ENCODE measurements at regions not wholly inside any gene's neighbourhood (a gene's known extent, or its start where the extent isn't known, plus 50 kb on each side); places are given as distances from the start of the nearest gene placed in this dataset.

GRCh38 chr5:58197875-58198274 lies 262.0 kb downstream of the PLK2 start:
- H3K4me1 ChIP-seq (ENCODE audit: control insufficient read depth in 1 of 2, low read depth in 2 of 2), result peaks cover 0 to 13% of the 10 kb centered on the region in 2 donors
- TF ChIP-seq, protein P1, sequence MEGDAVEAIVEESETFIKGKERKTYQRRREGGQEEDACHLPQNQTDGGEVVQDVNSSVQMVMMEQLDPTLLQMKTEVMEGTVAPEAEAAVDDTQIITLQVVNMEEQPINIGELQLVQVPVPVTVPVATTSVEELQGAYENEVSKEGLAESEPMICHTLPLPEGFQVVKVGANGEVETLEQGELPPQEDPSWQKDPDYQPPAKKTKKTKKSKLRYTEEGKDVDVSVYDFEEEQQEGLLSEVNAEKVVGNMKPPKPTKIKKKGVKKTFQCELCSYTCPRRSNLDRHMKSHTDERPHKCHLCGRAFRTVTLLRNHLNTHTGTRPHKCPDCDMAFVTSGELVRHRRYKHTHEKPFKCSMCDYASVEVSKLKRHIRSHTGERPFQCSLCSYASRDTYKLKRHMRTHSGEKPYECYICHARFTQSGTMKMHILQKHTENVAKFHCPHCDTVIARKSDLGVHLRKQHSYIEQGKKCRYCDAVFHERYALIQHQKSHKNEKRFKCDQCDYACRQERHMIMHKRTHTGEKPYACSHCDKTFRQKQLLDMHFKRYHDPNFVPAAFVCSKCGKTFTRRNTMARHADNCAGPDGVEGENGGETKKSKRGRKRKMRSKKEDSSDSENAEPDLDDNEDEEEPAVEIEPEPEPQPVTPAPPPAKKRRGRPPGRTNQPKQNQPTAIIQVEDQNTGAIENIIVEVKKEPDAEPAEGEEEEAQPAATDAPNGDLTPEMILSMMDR (IDR thresholded peaks at IDR 0.05), result no peak
- H3K36me3 ChIP-seq, result no peaks in the 10 kb centered on the region
- no peak overlapping the region for H3K4me3 ChIP-seq
- no peaks in the 10 kb centered on the region for H3K27me3 ChIP-seq (replicated peaks; ENCODE audit: insufficient read depth)
- no peak for DNase-seq (ENCODE audit: low spot score)
- no peaks in the 10 kb centered on the region for H3K9me3 ChIP-seq
- no peak for ATAC-seq (ENCODE audit: insufficient number of reproducible peaks, low FRiP score, low read depth)
- no peak overlapping the region for H3K27ac ChIP-seq

- Histone ChIP-seq H3K36me3 (no peaks in the 10 kb centered on the region), H3K27me3 (replicated peaks; ENCODE audit: insufficient read depth) (no peaks in the 10 kb centered on the region), H3K9me3 (no peaks in the 10 kb centered on the region), H3K27ac (no peak overlapping the region), H3K4me1 (ENCODE audit: control insufficient read depth in 1 of 2, low read depth in 2 of 2) (no peaks in the 10 kb centered on the region), H3K4me3 (no peak overlapping the region)
- TF ChIP-seq, protein P1 (IDR thresholded peaks at IDR 0.05), result no peak
- DNase-seq (ENCODE audit: low spot score), result no peak
- no peak for ATAC-seq (ENCODE audit: insufficient number of reproducible peaks, low FRiP score, low read depth)
Observed at GRCh38 chr5:58191443-58191842, 268.4 kb downstream of the PLK2 start.

DNA sequence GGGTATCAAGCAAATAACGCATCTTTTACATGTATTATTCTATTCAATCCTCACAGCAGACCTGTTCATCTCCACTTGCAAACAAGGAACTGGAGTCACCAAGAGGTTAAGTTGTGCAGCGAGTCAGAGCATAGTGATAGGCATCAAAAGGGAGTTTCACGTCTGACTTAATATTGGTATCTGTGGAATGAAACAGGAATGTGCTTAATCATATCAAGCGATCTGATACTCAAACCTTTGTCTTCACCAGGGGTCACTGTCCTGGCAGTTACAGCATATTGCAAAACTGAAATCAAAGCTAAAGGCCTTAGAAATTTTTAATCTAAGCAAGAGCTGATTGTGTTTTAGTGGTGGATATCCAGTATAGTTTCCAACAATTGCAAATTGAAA lies 271.6 kb downstream of the PLK2 start:
- Histone ChIP-seq H3K36me3 (no peaks in the 10 kb centered on the region), H3K4me1 (ENCODE audit: control insufficient read depth in 1 of 2, low read depth in 2 of 2) (peaks cover 0 to 4% of the 10 kb centered on the region in 2 donors), H3K9me3 (no peaks in the 10 kb centered on the region), H3K4me3 (no peak overlapping the region), H3K27ac (no peak overlapping the region), H3K27me3 (replicated peaks; ENCODE audit: insufficient read depth) (no peaks in the 10 kb centered on the region)
- TF ChIP-seq, protein P1 (IDR thresholded peaks at IDR 0.05), result no peak
- ATAC-seq (ENCODE audit: insufficient number of reproducible peaks, low FRiP score, low read depth), result no peak
- DNase-seq (ENCODE audit: low spot score), result no peak

GRCh38 chr5:58187432-58188261 lies 272.2 kb downstream of the PLK2 start:
- Histone ChIP-seq H3K36me3 (no peaks in the 10 kb centered on the region), H3K4me1 (ENCODE audit: control insufficient read depth in 1 of 2, low read depth in 2 of 2) (peaks cover 1 to 7% of the 10 kb centered on the region in 2 donors), H3K4me3 (no peak overlapping the region), H3K9me3 (no peaks in the 10 kb centered on the region), H3K27ac (no peak overlapping the region), H3K27me3 (replicated peaks; ENCODE audit: insufficient read depth) (no peaks in the 10 kb centered on the region)
- TF ChIP-seq, protein P1 (IDR thresholded peaks at IDR 0.05), result no peak
- DNase-seq (ENCODE audit: low spot score) (no peak), ATAC-seq (ENCODE audit: insufficient number of reproducible peaks, low FRiP score, low read depth) (no peak)

GRCh38 chr5:58185801-58186200 lies 274.1 kb downstream of the PLK2 start:
- H3K27ac ChIP-seq, result no peak overlapping the region
- no peaks in the 10 kb centered on the region for H3K27me3 ChIP-seq (replicated peaks; ENCODE audit: insufficient read depth)
- ATAC-seq (ENCODE audit: insufficient number of reproducible peaks, low FRiP score, low read depth) (no peak), DNase-seq (ENCODE audit: low spot score) (no peak)
- peaks cover 5 to 20% of the 10 kb centered on the region in 2 donors for H3K4me1 ChIP-seq (ENCODE audit: control insufficient read depth in 1 of 2, low read depth in 2 of 2)
- no peaks in the 10 kb centered on the region for H3K36me3 ChIP-seq
- H3K4me3 ChIP-seq, result no peak overlapping the region
- TF ChIP-seq, protein P1 (IDR thresholded peaks at IDR 0.05), result no peak
- no peaks in the 10 kb centered on the region for H3K9me3 ChIP-seq
